K562 (cell line): ENCODE measurements at regions not wholly inside any gene's neighbourhood (a gene's known extent, or its start where the extent isn't known, plus 50 kb on each side); places are given as distances from the start of the nearest gene placed in this dataset.
A peak's percentile ranks its signal among the peaks of the same experiment; 100 is the strongest.

Experiments
- ATAC-seq: fragments of 200-7000 bp; cut with Tn5 transposase; 3 replicates; pipeline ENCODE4 v1.9.1; 2020; ENCODE audit warnings: moderate library complexity
- BruUV-seq: library from RNA; stranded (reverse); fragments of 400-500 nt; replicated peaks from 2 replicates; lab custom pipeline; 2021; lab: Mats Ljungman, UMichigan
- CTCF ChIA-PET: fragments of 300-600 bp; formaldehyde crosslinking; extraction: SDS; loops from one replicate; lab custom pipeline; 2021; ENCODE audit warnings: low intra/inter-chr PET ratio; lab: Yijun Ruan, JAX
- POLR2A ChIA-PET: fragments of 300-600, 350-650 bp; sonication (Branson Sonifier 250); formaldehyde crosslinking; extraction: SDS; loops from one replicate; lab custom pipeline; 2021; ENCODE audit warnings: antibody characterized with exemption, inconsistent platforms; lab: Yijun Ruan, JAX
- DNase-seq, 4 experiments: peaks; one replicate each; pipeline versions ENCODE4 v3.0.0 to v3.0.0-alpha.2; 2011 to 2018; ENCODE audit warnings: low spot score in 3 of 4, mixed read lengths in 3 of 4; ENCODE audit errors: extremely low read depth in 1 of 4
- FAIRE-seq: peaks from 2 replicates; lab custom pipeline; 2011; peaks lifted over from hg19 to GRCh38; lab: Jason Lieb, UNC
- H2AFZ ChIP-seq: 2 replicates; pipeline ENCODE4 v1.6.0; 2011; ENCODE audit warnings: low read depth, low read length, control low read depth, inconsistent platforms
- H3K27ac ChIP-seq: fragments of 200-600 bp; 3 replicates; pipeline ENCODE4 v1.8.0; 2011; ENCODE audit warnings: low read depth, mild to moderate bottlenecking, control low read depth, inconsistent platforms, low read length, moderate library complexity, mixed read lengths; ENCODE audit errors: extremely low read depth
- H3K27me3 ChIP-seq, 2 experiments: fragments of 300-600 bp in 1 of 2; 2 replicates in 1 of 2; 3 replicates in 1 of 2; pipeline versions ENCODE4 v1.6.0 to v1.8.0; 2011; ENCODE audit warnings: inconsistent platforms in 2 of 2, low read length in 2 of 2, mild to moderate bottlenecking in 1 of 2, mixed read lengths in 1 of 2, moderate library complexity in 1 of 2; ENCODE audit not compliant: control insufficient read depth in 2 of 2, insufficient read depth in 2 of 2
- H3K36me3 ChIP-seq: fragments of 300-600 bp; 3 replicates; pipeline ENCODE4 v1.8.0; 2011; ENCODE audit warnings: mild to moderate bottlenecking, low read length, inconsistent platforms; ENCODE audit not compliant: control insufficient read depth, insufficient read depth
- H3K4me1 ChIP-seq, 2 experiments: fragments of 200-600 bp in 1 of 2; replicated peaks in 1 of 2; 2 replicates in 1 of 2; 3 replicates in 1 of 2; pipeline versions ENCODE4 v1.5.1 to v1.8.0; 2011; ENCODE audit warnings: inconsistent platforms in 2 of 2, low read length in 2 of 2, mild to moderate bottlenecking in 1 of 2, mixed read lengths in 1 of 2, moderate library complexity in 1 of 2; ENCODE audit not compliant: control insufficient read depth in 2 of 2, insufficient read depth in 2 of 2
- H3K4me2 ChIP-seq: 2 replicates; pipeline ENCODE4 v1.6.1; 2011; ENCODE audit warnings: low read length, control low read depth, inconsistent platforms, mixed read lengths; ENCODE audit not compliant: insufficient read depth
- H3K4me3 ChIP-seq: fragments of 200-600 bp; sonication (generic), shearing (Covaris generic); 2 replicates; pipeline ENCODE4 v1.5.1; 2016; ENCODE audit warnings: control low read depth, inconsistent platforms
- H3K79me2 ChIP-seq: fragments of 200-600 bp; 3 replicates; pipeline ENCODE4 v1.8.0; 2011; ENCODE audit warnings: low read length, inconsistent platforms; ENCODE audit not compliant: control insufficient read depth, insufficient read depth
- H3K9ac ChIP-seq, 2 experiments: 2 replicates each; pipeline versions ENCODE4 v1.6.0 to v1.6.1; 2011; ENCODE audit warnings: low read depth in 2 of 2, low read length in 2 of 2, control low read depth in 1 of 2, inconsistent platforms in 1 of 2, mild to moderate bottlenecking in 1 of 2, mixed read lengths in 1 of 2; ENCODE audit not compliant: insufficient read depth in 1 of 2
- H3K9me1 ChIP-seq: one replicate; pipeline ENCODE4 v1.6.0; 2011; ENCODE audit warnings: inconsistent platforms, mild to moderate bottlenecking, low read length, moderate library complexity; ENCODE audit not compliant: control insufficient read depth, insufficient read depth
- H3K9me3 ChIP-seq: replicated peaks from 2 replicates; pipeline ENCODE4 v1.5.1; 2011; ENCODE audit warnings: low read depth, low read length, inconsistent platforms; ENCODE audit not compliant: control insufficient read depth, insufficient read depth
- H4K20me1 ChIP-seq: replicated peaks from 2 replicates; pipeline ENCODE4 v1.6.1; 2011; ENCODE audit warnings: low read length, inconsistent platforms, mixed read lengths; ENCODE audit not compliant: control insufficient read depth, insufficient read depth
- C11orf30 ChIP-seq: fragments of 450-650 bp; IDR thresholded peaks from 2 replicates; pipeline ENCODE4 v1.6.1; 2016; ENCODE audit warnings: low read depth, mild to moderate bottlenecking
- CUX1 ChIP-seq: fragments of 200-800 bp; sonication (Bioruptor generic); IDR thresholded peaks from 2 replicates; pipeline ENCODE4 v1.6.1; 2016; ENCODE audit warnings: missing genetic modification characterization, missing compliant biosample characterization
- E2F1 ChIP-seq: sonication (generic); formaldehyde crosslinking; IDR thresholded peaks from 2 replicates; pipeline ENCODE4 v1.8.1; 2023; ENCODE audit warnings: mild to moderate bottlenecking, missing genetic modification reagents, moderate library complexity
- EP400 ChIP-seq: fragments of 450-650 bp; IDR thresholded peaks from 2 replicates; pipeline ENCODE4 v1.6.1; 2017; ENCODE audit warnings: antibody characterized with exemption, mild to moderate bottlenecking, moderate library complexity
- ETV1 ChIP-seq: fragments of 450-650 bp; conservative IDR thresholded peaks from 2 replicates; pipeline ENCODE4 v1.6.1; 2016; ENCODE audit warnings: missing genetic modification characterization, control low read depth, low read depth, missing compliant biosample characterization
- FOXP1 ChIP-seq: sonication (generic); formaldehyde crosslinking; IDR thresholded peaks from 2 replicates; pipeline ENCODE4 v1.8.0; 2022; ENCODE audit warnings: mild to moderate bottlenecking, missing genetic modification reagents
- MNT ChIP-seq, 2 experiments: fragments of 450-650 bp; conservative IDR thresholded peaks; 2 replicates each; pipeline ENCODE4 v1.6.1; 2017; ENCODE audit warnings: mild to moderate bottlenecking in 2 of 2, moderate library complexity in 2 of 2
- NKRF ChIP-seq: fragments of 450-650 bp; IDR thresholded peaks from 2 replicates; pipeline ENCODE4 v1.6.1; 2016; ENCODE audit warnings: borderline replicate concordance
- NR2C1 ChIP-seq, 2 experiments: fragments of 450-650 bp; IDR thresholded peaks; 2 replicates each; pipeline ENCODE4 v1.6.1; 2017; ENCODE audit warnings: mild to moderate bottlenecking in 2 of 2, antibody characterized with exemption in 1 of 2, inconsistent platforms in 1 of 2, missing compliant biosample characterization in 1 of 2, missing genetic modification characterization in 1 of 2
- SRSF9 ChIP-seq: fragments of 200-400 bp; formaldehyde crosslinking; IDR thresholded peaks from 2 replicates; pipeline ENCODE4 v1.6.1; 2017; ENCODE audit warnings: low read depth, low read length, borderline replicate concordance
- ZNF23 ChIP-seq: fragments of 250-450 bp; sonication (Bioruptor Pico); IDR thresholded peaks from 2 replicates; pipeline ENCODE4 v1.4.0; 2020; ENCODE audit warnings: mild to moderate bottlenecking
- in situ Hi-C: fragments of 300-500 bp; cut with MboI; formaldehyde crosslinking; loops from 4 replicates; pipeline ENCODE4 v1.15.0; 2018; ENCODE audit warnings: inconsistent platforms, mixed read lengths
- intact Hi-C: fragments of 100-400 bp; cut with micrococcal nuclease; formaldehyde crosslinking; loops from 2 replicates; pipeline ENCODE4 v1.14.2; 2022

- Histone ChIP-seq H3K9ac (no peak overlapping the region), H3K79me2 (peaks cover 12% of the 10 kb centered on the region; the same call in 2 of the 3 replicates), H3K4me1 (peaks cover 4 to 13% of the 10 kb centered on the region in 2 experiments; a peak in 3 of 5 replicates), H3K27me3 (no peaks in the 10 kb centered on the region), H3K4me3 (no peak overlapping the region), H2AFZ (no peak overlapping the region), H3K36me3 (no peaks in the 10 kb centered on the region), H3K4me2 (peak overlapping the region; percentile 67), H3K27ac (peak overlapping the region; percentile 71; the same call in 2 of the 3 replicates), H3K9me3 (peaks cover 4% of the 10 kb centered on the region; the same call in 1 of the 2 replicates), H4K20me1 (no peaks in the 10 kb centered on the region), H3K9me1 (no peaks in the 10 kb centered on the region)
- no peak; the same call in 2 of the 3 replicates for ATAC-seq
- DNase-seq, result no peak
- intact Hi-C loops (no loop called here), in situ Hi-C loops (no loop called here)
- POLR2A ChIA-PET, result interaction anchor here (0.6 kb wide), 1 partner anchor 1094 kb away, joined by 3 read pairs; no protein-coding TSS in a partner anchor
- BruUV-seq, result no TSS peak
- FAIRE-seq, result no peak
- CTCF ChIA-PET, result no interaction called here
- no peak for TF ChIP-seq ZNF23
- no peak for TF ChIP-seq ETV1 (tag)
- TF ChIP-seq MNT (conservative IDR thresholded peaks at IDR 0.05), result no peak
- TF ChIP-seq CUX1 (CRISPR knock-in tag), result no peak
- no peak for TF ChIP-seq FOXP1 (CRISPR knock-in tag)
- no peak for TF ChIP-seq SRSF9
- no peak for TF ChIP-seq NKRF
- TF ChIP-seq E2F1 (CRISPR knock-in tag), result no peak
- TF ChIP-seq NR2C1 (IDR thresholded peaks at IDR 0.05), result no peak
- no peak for TF ChIP-seq NR2C1 (tag; IDR thresholded peaks at IDR 0.05)
- TF ChIP-seq C11orf30, result no peak
- TF ChIP-seq EP400, result no peak
Measured at GRCh38 chr2:208594642-208595385, 188.2 kb downstream of the PTH2R start.
